ENCODE measurements at regions not wholly inside any gene's neighbourhood (a gene's known extent, or its start where the extent isn't known, plus 50 kb on each side); places are given as distances from the start of the nearest gene placed in this dataset.

GRCh38 chr11:119791047-119791446 is 62.0 kb upstream of the NECTIN1 start:
- TF ChIP-seq POLR2A (IDR thresholded peaks at IDR 0.05; ENCODE audit: low read depth) (no peak), CTCF (IDR thresholded peaks at IDR 0.05) (no peak), POLR2AphosphoS5 (IDR thresholded peaks at IDR 0.05) (no peak)
